ENCODE measurements at regions not wholly inside any gene's neighbourhood (a gene's known extent, or its start where the extent isn't known, plus 50 kb on each side); places are given as distances from the start of the nearest gene placed in this dataset.

- Mint-ChIP-seq H3K9me3 (ENCODE audit: low read depth) (no peaks in the 10 kb centered on the region), H3K27ac (ENCODE audit: unreplicated experiment) (no peak overlapping the region), H3K4me1 (ENCODE audit: low read depth) (peaks cover 9% of the 10 kb centered on the region), H3K36me3 (ENCODE audit: low read depth) (no peaks in the 10 kb centered on the region), H3K4me3 (ENCODE audit: unreplicated experiment) (no peak overlapping the region), H3K27me3 (ENCODE audit: low read depth) (no peaks in the 10 kb centered on the region)
- no peak for TF ChIP-seq CTCF (IDR thresholded peaks at IDR 0.05)
- DNase-seq (ENCODE audit: low spot score): no peak
Observed at GRCh38 chr7:15848901-15849300, 162.4 kb upstream of the MEOX2 start.

- DNase-seq (ENCODE audit: low spot score): no peak
- no peak overlapping the region for H3K4me3 Mint-ChIP-seq (ENCODE audit: unreplicated experiment)
- H3K4me1 Mint-ChIP-seq (ENCODE audit: low read depth): peaks cover 3% of the 10 kb centered on the region
- no peak overlapping the region for H3K27ac Mint-ChIP-seq (ENCODE audit: unreplicated experiment)
- TF ChIP-seq CTCF (IDR thresholded peaks at IDR 0.05): no peak
- H3K9me3 Mint-ChIP-seq (ENCODE audit: low read depth): no peaks in the 10 kb centered on the region
- H3K36me3 Mint-ChIP-seq (ENCODE audit: low read depth): no peaks in the 10 kb centered on the region
- no peaks in the 10 kb centered on the region for H3K27me3 Mint-ChIP-seq (ENCODE audit: low read depth)
Observed at GRCh38 chr7:15848362-15848761, 161.9 kb upstream of the MEOX2 start.

- no peaks in the 10 kb centered on the region for H3K36me3 Mint-ChIP-seq (ENCODE audit: low read depth)
- DNase-seq (ENCODE audit: low spot score): no peak
- no peak overlapping the region for H3K27ac Mint-ChIP-seq (ENCODE audit: unreplicated experiment)
- no peaks in the 10 kb centered on the region for H3K4me1 Mint-ChIP-seq (ENCODE audit: low read depth)
- H3K9me3 Mint-ChIP-seq (ENCODE audit: low read depth): no peaks in the 10 kb centered on the region
- H3K27me3 Mint-ChIP-seq (ENCODE audit: low read depth): no peaks in the 10 kb centered on the region
- TF ChIP-seq CTCF (IDR thresholded peaks at IDR 0.05): no peak
- no peak overlapping the region for H3K4me3 Mint-ChIP-seq (ENCODE audit: unreplicated experiment)
Observed at GRCh38 chr7:15845868-15846267, 159.4 kb upstream of the MEOX2 start.

- no peak overlapping the region for H3K27ac Mint-ChIP-seq (ENCODE audit: unreplicated experiment)
- H3K36me3 Mint-ChIP-seq (ENCODE audit: low read depth): no peaks in the 10 kb centered on the region
- no peak for TF ChIP-seq CTCF (IDR thresholded peaks at IDR 0.05)
- H3K4me3 Mint-ChIP-seq (ENCODE audit: unreplicated experiment): no peak overlapping the region
- peaks cover 2% of the 10 kb centered on the region for H3K4me1 Mint-ChIP-seq (ENCODE audit: low read depth)
- no peaks in the 10 kb centered on the region for H3K9me3 Mint-ChIP-seq (ENCODE audit: low read depth)
- no peak for DNase-seq (ENCODE audit: low spot score)
- no peaks in the 10 kb centered on the region for H3K27me3 Mint-ChIP-seq (ENCODE audit: low read depth)
Observed at GRCh38 chr7:15845461-15845860, 159.0 kb upstream of the MEOX2 start.

GRCh38 chr7:15839416-15840100 is 153.1 kb upstream of the MEOX2 start:
- no peaks in the 10 kb centered on the region for H3K27me3 Mint-ChIP-seq (ENCODE audit: low read depth)
- DNase-seq (ENCODE audit: low spot score): no peak

More at GRCh38 chr7:15839416-15840100, 153.1 kb upstream of the MEOX2 start:
- peak overlapping the region; percentile 93 for H3K27ac Mint-ChIP-seq (ENCODE audit: unreplicated experiment)
- no peak for TF ChIP-seq CTCF (IDR thresholded peaks at IDR 0.05)
- peak overlapping the region; percentile 76 for H3K4me3 Mint-ChIP-seq (ENCODE audit: unreplicated experiment)
- H3K36me3 Mint-ChIP-seq (ENCODE audit: low read depth): no peaks in the 10 kb centered on the region
- peaks cover 44% of the 10 kb centered on the region for H3K4me1 Mint-ChIP-seq (ENCODE audit: low read depth)
- H3K9me3 Mint-ChIP-seq (ENCODE audit: low read depth): no peaks in the 10 kb centered on the region

Measured in chondrocyte (in vitro differentiated cells).